Trophoblast cell (in vitro differentiated cells and primary cell): ENCODE measurements at regions not wholly inside any gene's neighbourhood (a gene's known extent, or its start where the extent isn't known, plus 50 kb on each side); places are given as distances from the start of the nearest gene placed in this dataset.

Experiments used
- DNase-seq, 2 donors: peaks; one replicate each; pipeline ENCODE4 v3.0.0-alpha.2; 2016
- H2AFZ ChIP-seq: 2 replicates; pipeline ENCODE4 v1.6.1; 2013; ENCODE audit warnings: low read length, moderate library complexity, mild to moderate bottlenecking; ENCODE audit not compliant: insufficient read depth, poor library complexity
- H2AK5ac ChIP-seq: 2 replicates; pipeline ENCODE4 v1.6.1; 2013; ENCODE audit warnings: mild to moderate bottlenecking, low read length
- H2BK120ac ChIP-seq: 2 replicates; pipeline ENCODE4 v1.6.1; 2013; ENCODE audit warnings: low read length, mild to moderate bottlenecking, moderate library complexity; ENCODE audit not compliant: insufficient read depth, poor library complexity
- H2BK12ac ChIP-seq: 2 replicates; pipeline ENCODE4 v1.6.1; 2013; ENCODE audit warnings: mild to moderate bottlenecking, low read length, moderate library complexity
- H2BK5ac ChIP-seq: 2 replicates; pipeline ENCODE4 v1.6.1; 2013; ENCODE audit warnings: low read length, low read depth, moderate library complexity, mild to moderate bottlenecking; ENCODE audit not compliant: poor library complexity
- H3K14ac ChIP-seq: 2 replicates; pipeline ENCODE4 v1.6.1; 2013; ENCODE audit warnings: mild to moderate bottlenecking, low read length
- H3K18ac ChIP-seq: 2 replicates; pipeline ENCODE4 v1.6.1; 2013; ENCODE audit warnings: mild to moderate bottlenecking, low read length
- H3K23ac ChIP-seq: 2 replicates; pipeline ENCODE4 v1.6.1; 2013; ENCODE audit warnings: low read length
- H3K27ac ChIP-seq: 2 replicates; pipeline ENCODE4 v1.5.1; 2013; ENCODE audit warnings: low read depth, mild to moderate bottlenecking, inconsistent platforms, low read length, moderate library complexity
- H3K27me3 ChIP-seq: 2 replicates; pipeline ENCODE4 v1.6.1; 2013; ENCODE audit warnings: inconsistent platforms, mild to moderate bottlenecking, low read length, moderate library complexity; ENCODE audit not compliant: insufficient read depth
- H3K36me3 ChIP-seq, 2 experiments: 1 replicate in 1 of 2; 2 replicates in 1 of 2; pipeline ENCODE4 v1.6.1; 2013; ENCODE audit warnings: low read length in 2 of 2, mild to moderate bottlenecking in 2 of 2, moderate library complexity in 1 of 2; ENCODE audit not compliant: insufficient read depth in 2 of 2, control insufficient read depth in 1 of 2
- H3K4ac ChIP-seq: 2 replicates; pipeline ENCODE4 v1.6.1; 2013; ENCODE audit warnings: low read depth, mild to moderate bottlenecking, low read length, moderate library complexity
- H3K4me1 ChIP-seq, 2 experiments: 1 replicate in 1 of 2; 2 replicates in 1 of 2; pipeline ENCODE4 v1.6.1; 2013; ENCODE audit warnings: low read length in 2 of 2, mild to moderate bottlenecking in 2 of 2, moderate library complexity in 1 of 2; ENCODE audit not compliant: insufficient read depth in 2 of 2, control insufficient read depth in 1 of 2
- H3K4me2 ChIP-seq: 2 replicates; pipeline ENCODE4 v1.6.1; 2013; ENCODE audit warnings: inconsistent platforms, mild to moderate bottlenecking, low read length, moderate library complexity
- H3K4me3 ChIP-seq: 2 replicates; pipeline ENCODE4 v1.5.1; 2013; ENCODE audit warnings: mild to moderate bottlenecking, low read depth, low read length, inconsistent platforms
- H3K79me1 ChIP-seq: one replicate; pipeline ENCODE4 v1.6.1; 2013; ENCODE audit warnings: low read length
- H3K79me2 ChIP-seq: 2 replicates; pipeline ENCODE4 v1.6.1; 2013; ENCODE audit warnings: low read length, mild to moderate bottlenecking; ENCODE audit not compliant: control insufficient read depth, insufficient read depth, poor library complexity
- H3K9ac ChIP-seq: 2 replicates; pipeline ENCODE4 v1.6.1; 2013; ENCODE audit warnings: mild to moderate bottlenecking, low read length
- H3K9me3 ChIP-seq: 2 replicates; pipeline ENCODE4 v1.6.1; 2013; ENCODE audit warnings: low read depth, mild to moderate bottlenecking, control low read depth, inconsistent platforms, low read length; ENCODE audit not compliant: insufficient read depth
- H4K12ac ChIP-seq: 2 replicates; pipeline ENCODE4 v1.6.1; 2013; ENCODE audit warnings: low read depth, mild to moderate bottlenecking, low read length, moderate library complexity
- H4K8ac ChIP-seq: 2 replicates; pipeline ENCODE4 v1.6.1; 2013; ENCODE audit warnings: low read depth, mild to moderate bottlenecking, low read length, moderate library complexity
- H4K91ac ChIP-seq: one replicate; pipeline ENCODE4 v1.6.1; 2013; ENCODE audit warnings: low read depth, mild to moderate bottlenecking, low read length, moderate library complexity
- WGBS: extraction: QIAGEN DNeasy Blood & Tissue Kit; methylation state at CpG from one replicate; pipeline ENCODE4 v1.1.7; 2013; ENCODE audit warnings: missing lambda C conversion rate; ENCODE audit not compliant: insufficient read length, insufficient coverage; ENCODE audit errors: extremely low coverage; 5-methylcytosine and 5-hydroxymethylcytosine counted together

DNA sequence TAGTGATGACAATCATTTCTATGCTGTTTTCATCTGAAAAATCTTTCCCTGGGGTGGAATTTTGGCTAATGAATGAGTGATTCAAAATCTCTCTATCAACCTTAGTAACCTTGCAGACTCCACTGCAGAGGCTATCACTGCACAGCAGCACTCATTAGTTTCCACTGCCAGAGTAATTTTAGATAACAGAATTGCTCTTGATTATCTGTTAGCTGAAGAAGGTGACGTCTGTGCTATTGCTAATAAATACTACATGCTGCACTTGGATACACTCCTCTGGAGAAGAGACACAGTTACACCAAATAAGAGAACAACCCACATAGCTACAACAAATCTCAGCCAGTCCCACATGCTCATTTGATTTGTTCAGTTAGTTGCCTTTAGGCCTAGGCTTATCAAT lies 1348.4 kb downstream of the NCAM2 start:
- WGBS: no CpG with 5 or more reads among the region's 1 CpG
- H2AFZ ChIP-seq: no peak overlapping the region
- no peaks in the 10 kb centered on the region for H3K4me1 ChIP-seq
- H3K79me1 ChIP-seq: no peaks in the 10 kb centered on the region
- H4K91ac ChIP-seq: no peak overlapping the region
- H3K9me3 ChIP-seq: no peaks in the 10 kb centered on the region
- no peak overlapping the region for H2AK5ac ChIP-seq
- no peaks in the 10 kb centered on the region for H3K36me3 ChIP-seq
- no peaks in the 10 kb centered on the region for H3K79me2 ChIP-seq
- no peak overlapping the region for H3K14ac ChIP-seq
- no peak overlapping the region for H3K4me3 ChIP-seq
- no peak overlapping the region for H3K23ac ChIP-seq
- no peak for DNase-seq
- H3K27ac ChIP-seq: no peak overlapping the region
- no peak overlapping the region for H4K12ac ChIP-seq
- no peak overlapping the region for H2BK120ac ChIP-seq
- no peak overlapping the region for H3K9ac ChIP-seq
- no peak overlapping the region for H4K8ac ChIP-seq
- H3K18ac ChIP-seq: no peak overlapping the region
- H2BK5ac ChIP-seq: no peak overlapping the region
- H3K27me3 ChIP-seq: no peaks in the 10 kb centered on the region
- H3K4me2 ChIP-seq: no peak overlapping the region
- H3K4ac ChIP-seq: no peak overlapping the region
- H2BK12ac ChIP-seq: no peak overlapping the region

DNA sequence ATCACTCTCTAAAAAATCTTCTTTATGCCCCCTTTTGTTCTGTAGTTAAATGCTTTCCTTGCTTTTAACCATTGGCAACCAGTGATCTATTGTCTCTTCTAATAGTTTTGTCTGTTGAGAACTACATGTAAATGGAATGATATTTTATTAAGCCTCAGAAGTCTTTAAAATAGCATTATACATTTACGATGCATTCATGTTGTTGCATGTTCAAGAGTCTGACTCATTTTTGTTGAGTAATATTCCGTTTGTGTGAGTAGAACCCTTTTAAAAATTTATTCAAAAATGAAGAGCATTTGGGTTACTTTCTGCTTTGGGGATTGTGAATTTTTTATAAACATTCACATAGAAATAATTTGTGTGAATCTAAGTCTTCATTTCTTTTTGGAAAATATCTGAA lies 1352.9 kb downstream of the NCAM2 start:
- Histone ChIP-seq H3K4me1 (no peaks in the 10 kb centered on the region), H3K9me3 (no peaks in the 10 kb centered on the region), H3K18ac (no peak overlapping the region), H4K91ac (no peak overlapping the region), H2BK5ac (no peak overlapping the region), H2AK5ac (no peak overlapping the region), H2AFZ (no peak overlapping the region), H3K4ac (no peak overlapping the region), H3K9ac (no peak overlapping the region), H3K4me3 (no peak overlapping the region), H2BK12ac (no peak overlapping the region), H3K36me3 (no peaks in the 10 kb centered on the region), H3K79me1 (no peaks in the 10 kb centered on the region), H3K27me3 (no peaks in the 10 kb centered on the region), H4K12ac (no peak overlapping the region), H3K14ac (no peak overlapping the region), H3K79me2 (no peaks in the 10 kb centered on the region), H4K8ac (no peak overlapping the region), H3K4me2 (no peak overlapping the region), H3K23ac (no peak overlapping the region), H3K27ac (no peak overlapping the region), H2BK120ac (no peak overlapping the region)
- no CpG with 5 or more reads among the region's 2 CpGs for WGBS
- peak in 1 of 2 donors; percentile 38 for DNase-seq

DNA sequence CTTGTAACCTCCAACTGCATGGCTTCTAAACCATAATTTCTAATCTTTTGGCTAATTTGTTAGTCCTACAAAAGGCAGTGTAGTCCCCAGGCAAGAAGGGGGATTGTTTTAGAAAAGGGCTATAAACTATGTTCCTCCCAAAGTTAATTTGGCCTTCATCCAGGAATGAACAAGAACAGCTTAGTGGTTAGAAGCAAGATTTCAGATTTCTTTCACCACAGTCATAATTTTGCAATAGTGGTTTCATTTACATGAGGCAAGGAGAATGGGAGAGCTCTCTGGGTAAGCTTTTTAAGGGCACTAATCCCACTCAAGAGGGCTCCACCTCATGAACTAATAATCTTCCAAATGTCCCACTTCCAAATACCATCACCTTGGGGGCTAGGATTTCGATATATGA lies 1353.9 kb downstream of the NCAM2 start:
- Histone ChIP-seq H3K4ac (no peak overlapping the region), H3K18ac (no peak overlapping the region), H3K4me3 (no peak overlapping the region), H4K91ac (no peak overlapping the region), H3K27me3 (no peaks in the 10 kb centered on the region), H3K4me1 (no peaks in the 10 kb centered on the region), H3K23ac (no peak overlapping the region), H2AK5ac (no peak overlapping the region), H2BK5ac (no peak overlapping the region), H3K36me3 (no peaks in the 10 kb centered on the region), H3K79me2 (no peaks in the 10 kb centered on the region), H3K9me3 (no peaks in the 10 kb centered on the region), H3K79me1 (no peaks in the 10 kb centered on the region), H3K4me2 (no peak overlapping the region), H3K27ac (no peak overlapping the region), H4K8ac (no peak overlapping the region), H4K12ac (no peak overlapping the region), H2AFZ (no peak overlapping the region), H3K9ac (no peak overlapping the region), H2BK12ac (no peak overlapping the region), H3K14ac (no peak overlapping the region), H2BK120ac (no peak overlapping the region)
- WGBS: no CpG with 5 or more reads among the region's 1 CpG
- DNase-seq: no peak

DNA sequence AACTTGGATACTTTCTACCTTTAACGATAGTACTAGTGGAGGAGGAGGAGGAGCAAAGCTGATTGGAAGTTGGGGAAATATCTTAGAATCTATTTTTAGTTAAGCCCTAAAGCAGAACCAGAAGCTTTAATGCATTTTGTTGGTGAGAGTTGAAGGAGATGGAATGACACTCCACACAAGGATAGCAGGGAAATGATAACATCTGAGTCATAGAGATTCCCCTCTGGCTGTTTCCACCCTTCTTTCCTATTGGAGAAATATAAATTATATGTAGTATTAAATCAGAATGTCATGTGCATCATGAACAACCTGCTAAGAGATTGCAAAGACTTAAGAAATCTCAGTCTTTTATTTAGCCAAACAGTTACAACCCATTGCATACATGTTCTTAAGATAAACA lies 1357.7 kb downstream of the NCAM2 start:
- Histone ChIP-seq H3K79me1 (no peaks in the 10 kb centered on the region), H3K9ac (no peak overlapping the region), H3K4me1 (no peaks in the 10 kb centered on the region), H2BK120ac (no peak overlapping the region), H3K36me3 (no peaks in the 10 kb centered on the region), H2AFZ (no peak overlapping the region), H2AK5ac (no peak overlapping the region), H3K23ac (no peak overlapping the region), H4K91ac (no peak overlapping the region), H2BK12ac (no peak overlapping the region), H3K4me2 (no peak overlapping the region), H3K14ac (no peak overlapping the region), H3K27me3 (no peaks in the 10 kb centered on the region), H3K4ac (no peak overlapping the region), H3K18ac (no peak overlapping the region), H2BK5ac (no peak overlapping the region), H3K9me3 (peaks cover 2% of the 10 kb centered on the region), H3K4me3 (no peak overlapping the region), H3K79me2 (no peaks in the 10 kb centered on the region), H4K12ac (no peak overlapping the region), H4K8ac (no peak overlapping the region), H3K27ac (no peak overlapping the region)
- WGBS: no CpG with 5 or more reads among the region's 1 CpG
- no peak for DNase-seq
